Ishikawa (cell line): ENCODE measurements at regions not wholly inside any gene's neighbourhood (a gene's known extent, or its start where the extent isn't known, plus 50 kb on each side); places are given as distances from the start of the nearest gene placed in this dataset.

Experiments used
- FOXM1 ChIP-seq: IDR thresholded peaks from 2 replicates; pipeline ENCODE4 v1.6.1; 2012; ENCODE audit warnings: low read depth, borderline replicate concordance
- MAX ChIP-seq: IDR thresholded peaks from 2 replicates; pipeline ENCODE4 v1.6.1; 2012
- NFIC ChIP-seq: IDR thresholded peaks from 2 replicates; pipeline ENCODE4 v1.6.1; 2012
- RAD21 ChIP-seq: IDR thresholded peaks from 2 replicates; pipeline ENCODE4 v1.6.1; 2012; ENCODE audit warnings: low read depth
- REST ChIP-seq: IDR thresholded peaks from 2 replicates; pipeline ENCODE4 v1.6.1; 2012; ENCODE audit warnings: low read depth, mild to moderate bottlenecking
- TAF1 ChIP-seq: IDR thresholded peaks from 2 replicates; pipeline ENCODE4 v1.6.1; 2012; ENCODE audit warnings: low read depth, mild to moderate bottlenecking
- YY1 ChIP-seq: IDR thresholded peaks from 2 replicates; pipeline ENCODE4 v1.6.1; 2012; ENCODE audit warnings: low read depth
- ZBTB7A ChIP-seq: IDR thresholded peaks from 2 replicates; pipeline ENCODE4 v1.6.1; 2012; ENCODE audit warnings: low read depth

GRCh38 chr5:39854771-39855410 is 430.1 kb upstream of the DAB2 start:
- no peak for TF ChIP-seq TAF1
- TF ChIP-seq ZBTB7A, result no peak
- TF ChIP-seq FOXM1, result no peak
- TF ChIP-seq YY1, result no peak
- TF ChIP-seq REST, result no peak
- TF ChIP-seq MAX, result no peak
- no peak for TF ChIP-seq NFIC
- no peak for TF ChIP-seq RAD21
